Urothelium cell line (cell line): ENCODE measurements at regions not wholly inside any gene's neighbourhood (a gene's known extent, or its start where the extent isn't known, plus 50 kb on each side); places are given as distances from the start of the nearest gene placed in this dataset.
A peak's percentile ranks its signal among the peaks of the same experiment; 100 is the strongest.

Source experiments
- DNase-seq: peaks from one replicate; pipeline ENCODE4 v3.0.0; 2011; ENCODE audit warnings: low spot score, mixed read lengths
- FAIRE-seq: peaks from 2 replicates; lab custom pipeline; 2011; peaks lifted over from hg19 to GRCh38; lab: Jason Lieb, UNC

DNA sequence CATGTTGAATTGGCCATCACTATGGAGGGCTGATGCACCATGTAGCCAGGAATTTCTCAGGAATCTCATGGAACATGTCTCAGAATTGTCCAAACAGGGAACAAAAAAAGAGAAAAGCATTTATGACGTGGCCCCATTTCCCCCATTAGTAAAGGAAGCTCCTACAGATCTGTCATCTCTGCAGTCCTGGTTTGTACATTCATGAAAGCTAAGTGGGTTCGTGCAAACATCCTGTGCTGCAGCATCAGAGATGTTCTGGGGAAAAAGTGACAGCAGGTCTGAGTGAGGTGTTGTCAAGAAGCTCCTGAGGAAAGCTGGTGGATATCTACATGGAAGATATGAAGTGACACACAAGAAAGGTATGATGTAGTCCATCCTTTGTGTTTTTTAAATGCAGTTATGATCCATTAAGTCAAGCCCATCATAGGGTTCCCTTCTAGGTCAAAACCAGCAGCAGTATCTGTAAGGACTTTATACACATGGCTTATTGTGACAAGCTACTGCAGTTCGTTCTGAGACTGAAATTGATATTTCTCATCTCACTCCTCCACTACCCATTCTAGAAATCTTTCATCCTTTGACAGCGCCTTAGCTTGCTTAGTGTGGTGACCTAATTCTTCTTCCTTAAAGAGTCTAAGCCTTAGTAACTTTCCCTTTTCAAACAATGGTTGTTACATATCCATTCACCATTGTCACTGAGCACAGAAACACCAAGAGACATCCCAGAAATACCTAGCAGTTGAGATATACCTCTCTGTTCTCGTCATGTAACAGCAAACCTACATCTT is 200.0 kb upstream of the TCF21 start:
- FAIRE-seq, result no peak
- no peak for DNase-seq

DNA sequence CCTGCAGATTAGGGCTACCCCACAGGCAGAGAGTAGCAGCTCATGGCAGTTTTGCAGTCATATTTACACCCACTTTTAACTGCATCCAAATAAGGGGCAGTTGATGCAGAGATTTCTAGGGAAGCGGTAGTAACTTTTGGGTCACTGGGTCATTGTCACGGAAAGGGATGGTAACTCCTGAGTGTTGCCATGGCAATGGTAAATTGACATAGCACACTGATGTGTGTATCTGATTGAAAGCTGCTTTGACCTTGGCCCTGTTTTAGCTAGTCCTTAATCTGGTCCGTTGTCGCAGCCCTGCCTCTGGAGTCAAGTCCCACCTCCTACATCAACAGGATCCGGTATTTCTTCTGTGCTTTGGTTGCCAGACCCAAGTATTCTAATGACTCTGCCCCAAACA is 199.1 kb upstream of the TCF21 start:
- no peak for DNase-seq
- no peak for FAIRE-seq

DNA sequence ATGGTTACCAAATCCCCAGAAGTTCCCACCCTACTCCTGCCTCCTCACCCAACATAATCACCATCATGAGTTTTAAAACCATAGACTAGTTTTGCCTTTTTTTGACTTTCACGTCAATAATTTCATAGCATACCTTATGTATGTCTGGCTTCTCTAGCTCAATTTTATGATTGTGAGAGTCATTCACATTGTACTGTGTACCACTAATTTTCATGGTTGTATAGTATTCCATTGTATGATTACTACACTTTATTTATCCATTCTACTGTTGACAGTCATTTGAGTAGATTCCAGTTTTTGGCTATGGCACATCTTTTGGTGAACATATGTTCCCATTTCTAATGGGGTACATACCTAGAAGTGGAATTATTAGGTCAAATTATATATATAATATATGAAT is 195.3 kb upstream of the TCF21 start:
- no peak for DNase-seq
- no peak for FAIRE-seq

DNA sequence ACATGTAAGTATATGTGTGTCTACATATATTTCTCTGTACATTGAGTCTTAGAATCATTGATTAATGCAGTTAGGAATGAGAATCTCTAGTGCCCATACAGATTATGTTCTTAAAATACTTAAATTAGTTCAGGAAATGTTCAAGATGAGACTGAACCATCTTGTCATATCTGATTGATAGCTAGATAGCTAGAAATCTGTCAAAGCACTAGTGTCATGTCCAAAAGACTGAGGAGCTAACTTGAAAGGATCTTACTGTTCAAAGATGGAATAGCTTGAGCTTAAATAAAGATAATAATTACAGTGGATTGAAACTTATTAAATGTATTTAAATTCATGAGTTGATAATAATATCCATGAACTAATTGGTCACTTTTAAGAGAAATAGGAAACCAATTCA is 191.7 kb upstream of the TCF21 start:
- DNase-seq, result no peak
- no peak for FAIRE-seq

DNA sequence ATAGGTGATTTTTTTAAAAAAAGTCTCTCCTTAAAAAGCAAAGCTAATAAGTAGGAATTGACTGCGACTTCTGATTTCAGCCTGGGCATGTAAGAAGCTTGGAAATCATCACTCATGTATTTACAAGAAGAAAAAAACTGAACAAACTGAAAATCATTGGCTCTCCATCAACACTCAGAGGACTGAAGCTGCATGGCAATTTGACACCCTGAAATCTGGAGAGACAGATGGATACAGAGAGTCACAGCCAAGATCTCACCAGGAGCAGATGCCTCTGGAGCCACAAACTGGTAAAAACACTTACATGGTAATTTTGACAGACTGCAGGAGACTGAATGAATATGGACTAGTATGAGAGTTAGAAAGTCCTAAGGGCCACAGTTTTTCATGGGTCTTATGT is 191.2 kb upstream of the TCF21 start:
- DNase-seq (no peak), FAIRE-seq (no peak)

DNA sequence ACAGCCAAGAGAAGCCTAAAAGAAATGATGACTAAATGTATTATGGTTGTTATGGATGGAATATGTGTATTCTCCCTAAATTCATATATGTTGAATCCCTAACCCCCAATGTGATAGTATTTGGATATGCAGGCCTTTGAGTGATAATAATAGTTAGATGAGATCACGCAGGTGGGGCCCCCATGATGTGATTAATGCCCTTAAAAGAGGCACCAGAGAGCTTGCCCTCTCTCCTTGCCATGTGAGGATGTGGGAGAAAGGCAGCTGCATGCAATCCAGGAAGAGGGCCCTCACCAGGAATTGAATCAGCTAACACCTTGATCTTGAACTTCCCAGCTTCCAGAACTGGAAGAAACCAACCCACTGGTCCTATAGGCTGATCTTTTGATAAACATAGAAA is 190.6 kb upstream of the TCF21 start:
- no peak for DNase-seq
- FAIRE-seq, result no peak

DNA sequence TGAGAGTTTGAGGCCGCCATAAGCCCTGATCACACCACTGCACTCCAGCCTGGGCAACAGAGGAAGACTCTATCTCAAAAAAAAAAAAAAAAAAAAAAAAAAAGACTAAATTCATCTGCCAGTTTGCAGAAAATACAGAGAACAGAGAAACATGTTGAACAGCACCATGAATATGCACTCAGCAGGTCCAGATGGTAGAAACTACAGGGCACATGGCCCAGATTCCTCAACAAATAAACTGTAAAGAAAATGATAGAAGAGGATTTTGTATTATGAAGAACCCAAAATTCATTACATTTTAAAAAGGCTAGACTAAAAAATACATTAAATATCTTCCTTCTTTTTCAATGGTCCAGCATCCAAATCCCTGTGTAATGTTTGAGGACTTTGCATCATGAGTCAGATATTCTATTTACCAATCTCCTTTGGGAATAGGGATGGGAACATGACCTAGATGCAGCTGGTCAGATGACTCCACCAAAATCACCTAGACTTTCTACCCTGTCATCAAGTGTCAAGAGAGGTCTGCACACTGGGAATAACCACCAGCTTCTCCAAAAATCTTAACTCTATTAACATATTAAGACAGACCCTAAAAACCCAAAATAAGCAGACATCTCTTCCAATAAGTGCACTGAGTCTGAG is 189.1 kb upstream of the TCF21 start:
- DNase-seq (no peak), FAIRE-seq (no peak)

DNA sequence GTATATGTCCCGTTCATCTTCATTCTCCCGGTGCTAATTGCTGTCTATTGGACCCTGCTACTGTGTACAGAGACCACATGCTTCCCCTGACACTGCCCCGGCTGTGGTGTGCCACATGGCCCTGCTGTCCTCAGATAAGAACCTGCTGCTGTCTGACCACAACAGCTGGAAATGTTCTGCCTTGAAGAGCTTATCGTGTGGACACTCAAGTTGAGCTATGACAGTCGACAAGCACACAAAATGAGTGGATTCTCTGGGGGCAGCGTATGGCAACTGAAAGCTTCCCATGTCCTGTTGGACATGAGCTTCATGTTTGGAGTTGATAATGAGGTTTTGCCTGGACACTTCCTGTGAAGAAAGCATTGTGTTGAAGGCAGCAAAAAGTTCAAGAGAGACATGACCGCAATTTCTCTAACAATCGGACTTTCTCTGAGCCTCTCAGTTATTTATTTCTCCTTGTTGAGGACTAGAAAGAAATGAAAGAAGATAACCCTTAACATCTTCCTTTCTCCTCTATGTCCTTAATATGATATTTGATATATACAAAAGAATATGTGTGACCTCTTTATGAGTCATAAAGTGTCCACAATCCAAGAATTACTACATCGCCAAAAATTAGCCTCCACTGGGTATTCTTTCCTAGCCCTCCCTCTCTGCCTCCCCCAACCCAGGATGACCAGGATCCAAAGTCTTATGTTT is 187.1 kb upstream of the TCF21 start:
- peak; percentile 37 for FAIRE-seq
- no peak for DNase-seq

DNA sequence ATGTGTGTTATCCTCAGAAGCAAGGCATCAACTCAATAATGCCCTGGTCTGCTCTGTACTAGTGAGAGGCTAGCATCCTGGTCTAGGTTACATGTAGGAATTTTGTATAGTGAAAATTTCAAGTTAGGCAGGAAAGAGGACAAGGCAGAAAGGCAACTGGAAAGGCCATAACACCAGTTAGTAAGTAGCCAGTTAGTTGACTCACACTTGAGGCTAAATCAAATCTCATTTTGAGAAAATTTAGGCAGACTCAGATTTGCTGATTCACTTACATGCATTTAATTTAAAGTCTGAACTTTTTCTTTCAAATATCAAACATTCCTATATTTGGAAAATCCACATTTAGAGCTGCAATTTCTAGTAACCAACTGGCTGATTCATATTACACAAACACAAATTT is 184.5 kb upstream of the TCF21 start:
- no peak for DNase-seq
- FAIRE-seq, result no peak

DNA sequence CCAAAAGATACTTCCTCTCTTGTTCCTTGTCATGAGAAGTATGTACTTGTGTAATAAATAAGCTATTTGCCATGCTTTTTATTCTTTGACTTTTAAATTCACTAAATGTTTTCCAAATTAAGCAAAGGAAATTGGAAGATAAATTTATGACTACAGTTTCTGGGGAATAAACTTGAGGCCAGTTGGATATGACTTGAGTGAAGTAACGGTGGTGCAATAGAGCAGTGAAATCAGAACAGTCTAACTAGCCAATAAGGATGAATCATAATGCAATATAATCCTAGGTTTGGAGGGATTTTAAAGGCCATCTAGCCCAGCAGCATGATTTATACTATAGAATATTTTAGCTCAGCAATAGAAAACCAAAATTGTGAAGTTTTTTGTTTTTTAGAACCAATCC is 183.8 kb upstream of the TCF21 start:
- DNase-seq (no peak), FAIRE-seq (no peak)

DNA sequence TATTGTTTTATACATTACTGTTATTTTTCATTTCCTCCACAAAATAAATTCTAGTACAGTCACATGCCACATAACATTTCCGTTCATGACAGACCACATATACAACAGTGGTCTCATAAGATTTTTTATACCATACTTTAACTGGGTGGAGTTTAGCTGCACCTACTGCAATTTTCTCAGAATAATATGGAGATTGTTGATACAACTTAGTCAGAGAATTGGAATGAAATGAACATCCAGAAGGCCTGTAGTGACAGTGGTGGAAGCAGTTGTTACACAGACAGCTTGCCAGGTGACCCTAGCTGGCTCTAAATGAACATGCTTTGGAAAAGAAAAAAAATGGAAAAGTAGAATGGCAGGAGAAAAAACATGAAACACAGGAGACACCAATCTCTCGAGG is 183.2 kb upstream of the TCF21 start:
- no peak for DNase-seq
- FAIRE-seq, result no peak

DNA sequence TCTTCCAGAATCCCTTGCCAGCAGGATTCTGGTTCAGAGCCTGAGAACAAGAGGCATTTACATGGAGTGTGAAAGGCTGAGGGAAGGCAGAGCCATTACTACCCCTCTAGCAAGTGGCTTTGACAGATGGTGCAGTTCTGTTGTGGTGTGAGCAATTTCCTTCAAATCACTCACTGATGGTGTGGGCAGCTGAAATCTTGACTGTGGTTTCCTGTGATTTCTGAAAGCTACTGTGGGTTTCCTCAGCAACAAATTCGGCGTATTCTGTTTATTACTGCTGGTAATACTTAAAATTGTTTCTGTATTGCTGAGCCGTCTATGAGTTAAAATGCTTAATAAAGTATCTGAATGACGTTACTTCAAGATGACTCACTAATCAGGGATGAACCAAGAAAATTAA is 181.5 kb upstream of the TCF21 start:
- FAIRE-seq (no peak), DNase-seq (no peak)

DNA sequence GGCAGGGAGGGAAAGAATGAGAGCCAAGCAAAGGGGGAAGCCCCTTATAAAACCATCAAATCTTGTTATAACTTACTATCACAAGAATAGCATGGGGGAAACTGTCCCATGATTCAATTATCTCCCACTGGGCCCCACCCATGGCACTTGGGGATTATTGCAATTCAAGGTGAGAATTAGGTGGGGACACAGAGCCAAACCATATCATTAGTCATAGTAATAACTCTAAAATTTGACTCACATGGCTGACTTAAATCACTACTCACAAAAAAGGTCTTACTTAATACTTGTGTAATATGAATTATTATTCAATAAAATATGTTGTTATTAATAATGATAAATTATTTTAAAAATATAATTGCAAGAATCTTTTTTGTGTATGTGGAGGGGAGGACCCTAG is 178.1 kb upstream of the TCF21 start:
- no peak for DNase-seq
- no peak for FAIRE-seq

DNA sequence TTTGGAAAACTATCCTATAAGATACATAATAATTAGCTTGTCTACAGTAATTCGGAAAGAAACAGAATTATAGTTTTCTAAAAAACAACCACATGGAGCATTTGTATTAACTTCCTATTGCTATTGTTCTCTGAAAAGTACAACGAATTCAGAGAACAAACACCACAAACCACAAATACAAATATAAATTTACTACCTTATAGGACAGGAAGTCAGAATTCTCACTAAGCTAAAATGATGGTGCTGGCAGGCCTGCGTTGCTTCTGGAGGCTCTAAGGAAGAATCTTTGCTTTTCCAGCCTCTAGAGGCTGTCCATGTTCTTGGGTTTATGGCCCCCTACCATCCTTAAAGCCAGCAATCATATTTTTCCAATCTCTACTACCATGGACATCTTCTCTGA is 173.6 kb upstream of the TCF21 start:
- FAIRE-seq, result no peak
- DNase-seq, result no peak

DNA sequence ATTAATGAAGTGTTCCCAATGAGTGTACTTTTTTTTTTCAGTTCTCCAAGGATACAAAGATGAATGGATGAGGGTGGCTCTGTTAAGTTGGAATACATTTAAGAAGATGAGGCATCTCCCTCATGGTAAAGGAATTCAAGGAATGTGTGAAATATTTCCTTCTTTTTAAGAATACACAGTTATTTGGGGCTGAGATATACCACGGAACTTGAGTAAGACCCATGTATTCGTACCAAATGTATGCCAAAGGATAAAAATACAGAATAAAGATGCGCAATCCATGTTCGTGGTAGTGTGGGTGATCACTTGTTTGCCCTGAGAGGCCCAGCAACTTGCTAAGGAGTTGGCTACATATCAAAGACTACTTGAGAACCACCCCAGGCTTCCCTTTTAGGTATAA is 164.2 kb upstream of the TCF21 start:
- FAIRE-seq (no peak), DNase-seq (peak; percentile 27)

DNA sequence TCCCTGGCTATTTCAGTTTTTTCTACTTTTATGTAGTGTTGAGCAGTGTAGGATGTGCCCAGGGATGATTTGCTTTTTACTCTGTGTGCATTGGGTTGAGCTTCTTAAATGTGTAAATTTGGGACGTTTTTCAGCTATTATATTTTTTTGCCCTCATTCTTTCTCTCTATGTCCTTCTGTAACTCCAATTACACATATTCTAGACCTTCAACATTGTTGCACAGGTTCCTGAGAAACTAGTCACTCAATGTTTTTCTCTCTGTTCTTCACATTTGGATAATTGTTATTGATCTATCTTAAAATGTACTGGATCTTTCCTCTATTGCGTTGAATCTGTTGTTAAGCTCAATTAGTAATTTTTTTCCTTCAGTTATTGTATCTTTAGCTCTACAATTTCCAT is 162.7 kb upstream of the TCF21 start:
- DNase-seq (no peak), FAIRE-seq (no peak)

DNA sequence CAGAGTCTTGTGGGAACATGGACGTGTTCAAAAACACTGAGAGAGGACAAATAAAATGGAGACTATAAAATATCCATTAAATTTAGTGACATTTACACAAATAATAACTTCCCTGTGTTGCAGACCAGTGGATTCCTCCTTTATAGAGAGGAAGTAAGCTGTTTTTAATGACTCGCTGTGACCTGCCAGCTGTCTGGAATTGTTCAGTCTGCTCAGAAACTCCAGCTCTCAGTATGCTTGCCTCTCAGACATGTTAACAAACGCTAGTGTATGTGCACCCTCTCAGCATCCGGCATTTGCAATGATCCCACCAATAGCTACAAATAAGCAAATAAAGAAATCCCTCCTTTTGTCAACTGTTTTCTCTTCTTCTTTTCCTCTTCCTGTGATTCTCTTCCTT is 158.0 kb upstream of the TCF21 start:
- DNase-seq (no peak), FAIRE-seq (peak; percentile 40)

DNA sequence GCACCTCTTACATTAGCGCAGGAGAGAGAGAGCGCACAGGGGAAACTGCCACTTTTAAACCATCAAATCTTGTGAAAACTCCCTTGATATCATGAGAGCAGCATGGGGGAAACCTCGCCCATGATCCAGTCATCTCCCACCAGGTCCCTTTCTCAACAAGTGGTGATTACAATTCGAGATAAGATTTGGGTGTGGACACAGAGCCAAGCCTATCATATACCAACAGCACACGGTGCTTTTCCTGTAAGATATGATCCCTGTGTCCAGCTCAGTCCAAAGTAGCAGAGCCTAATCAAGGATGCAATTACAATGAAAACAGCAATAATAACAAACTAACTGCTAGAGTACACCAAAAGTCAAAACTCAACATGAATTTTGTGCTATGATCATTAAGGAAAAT is 148.7 kb upstream of the TCF21 start:
- FAIRE-seq (no peak), DNase-seq (no peak)

DNA sequence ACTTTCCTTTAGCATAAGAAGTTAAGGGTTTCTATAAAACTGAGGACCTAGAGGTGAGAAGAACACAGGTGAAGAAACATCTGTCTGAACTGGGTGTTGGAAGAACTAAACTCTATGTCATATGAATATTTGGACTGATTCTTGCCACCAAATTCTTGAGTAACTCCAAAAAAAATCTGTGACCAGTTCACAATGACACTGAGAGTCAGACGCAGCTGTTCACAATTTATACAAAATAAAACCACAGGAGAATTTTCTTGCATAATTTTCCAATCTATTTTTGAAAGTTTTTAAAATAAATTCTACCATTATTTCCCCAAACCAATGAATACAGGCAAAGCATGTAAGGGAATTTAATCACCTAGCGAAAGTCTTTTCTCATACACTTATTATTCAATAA is 148.1 kb upstream of the TCF21 start:
- no peak for FAIRE-seq
- no peak for DNase-seq

DNA sequence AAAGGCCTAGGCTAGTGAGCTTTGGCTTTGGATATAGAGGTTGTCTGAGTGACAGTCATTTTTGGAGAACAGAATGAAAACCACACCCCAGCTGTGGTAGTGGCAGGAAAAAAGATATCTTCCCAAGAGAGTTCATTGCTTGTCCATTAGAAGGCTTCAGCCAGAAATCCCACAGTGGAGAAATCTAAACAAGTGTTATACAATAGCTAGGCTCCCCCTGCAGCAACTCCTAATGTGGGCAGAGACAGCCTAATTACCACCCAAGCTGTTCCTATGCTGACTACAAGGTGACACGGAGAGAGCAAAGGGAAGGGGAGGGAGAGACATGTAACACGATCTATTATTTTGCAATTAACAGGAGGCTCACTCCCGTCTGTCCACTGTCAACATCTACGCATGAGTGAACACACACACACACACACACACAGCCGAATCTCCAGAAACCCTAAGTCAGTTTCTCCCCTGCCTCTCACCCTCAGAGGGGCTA is 147.5 kb upstream of the TCF21 start:
- DNase-seq, result no peak
- FAIRE-seq, result no peak

DNA sequence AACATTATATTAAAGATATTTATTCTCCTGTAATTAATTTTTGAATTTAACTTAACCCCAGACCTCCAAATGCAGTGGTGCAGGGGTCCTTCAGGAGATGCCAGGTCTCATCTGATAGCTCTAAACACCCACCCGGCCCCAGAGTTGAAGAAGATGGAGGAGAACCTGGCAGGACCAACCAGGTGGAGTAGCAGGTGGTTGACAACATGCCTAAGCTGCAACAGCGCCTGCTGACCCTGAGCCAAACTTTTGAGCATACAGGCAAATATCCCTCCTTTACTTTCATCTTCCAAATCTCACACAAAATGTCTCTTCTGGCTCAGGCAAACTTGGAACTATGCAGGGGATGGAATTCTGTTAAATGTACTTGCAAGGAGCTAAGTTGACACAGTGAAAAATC is 145.3 kb upstream of the TCF21 start:
- FAIRE-seq (no peak), DNase-seq (no peak)

DNA sequence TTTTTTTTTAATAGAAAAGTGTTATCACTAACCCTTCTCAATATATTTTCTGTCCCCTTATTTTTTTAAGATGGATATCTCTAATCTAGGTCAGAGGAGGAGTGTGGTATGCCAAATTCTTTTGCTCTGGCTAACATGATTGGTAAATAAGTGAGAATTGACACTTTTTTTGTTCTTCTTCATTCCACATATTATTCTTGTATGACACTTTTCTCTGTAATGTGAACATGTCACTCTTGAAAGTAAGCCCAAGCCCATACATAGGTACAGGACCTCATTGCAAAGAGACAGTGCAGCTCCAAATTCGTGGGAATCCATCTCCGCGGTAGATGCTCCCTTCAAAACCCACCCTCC is 142.5 kb upstream of the TCF21 start:
- DNase-seq (no peak), FAIRE-seq (no peak)
